Uterus (tissue), 3 donors: ENCODE measurements at regions not wholly inside any gene's neighbourhood (a gene's known extent, or its start where the extent isn't known, plus 50 kb on each side); places are given as distances from the start of the nearest gene placed in this dataset.
"Not testable (repeated sequence)": the region's sequence is repeated elsewhere in the genome, so short reads cannot be mapped to it uniquely, and the experiment has no call there.

Experiments used
- DNase-seq, 2 donors: peaks; one replicate each; pipeline ENCODE4 v3.0.0-alpha.2; 2019 to 2020
- H3K27ac ChIP-seq, 2 donors: fragments of 200-600 bp; sonication (generic); 1 replicate in 1 of 2; 2 replicates in 1 of 2; pipeline ENCODE4 v1.5.1; 2016 to 2018
- H3K27me3 ChIP-seq, 2 donors: fragments of 200-600 bp; sonication (generic); one replicate each; pipeline ENCODE4 v1.5.1; 2018 to 2019; ENCODE audit warnings: control low read depth in 1 of 2
- H3K36me3 ChIP-seq, 2 donors: fragments of 200-600 bp; sonication (generic); one replicate each; pipeline ENCODE4 v1.5.1; 2019; ENCODE audit warnings: control low read depth in 1 of 2
- H3K4me1 ChIP-seq, 2 donors: fragments of 200-600 bp; sonication (generic); one replicate each; pipeline ENCODE4 v1.5.1; 2018 to 2019; ENCODE audit warnings: control low read depth in 1 of 2
- H3K4me3 ChIP-seq, 2 donors: fragments of 200-600 bp; sonication (generic); 1 replicate in 1 of 2; 2 replicates in 1 of 2; pipeline ENCODE4 v1.5.1; 2018 to 2019; ENCODE audit warnings: mild to moderate bottlenecking in 1 of 2
- H3K9me3 ChIP-seq, 2 donors: fragments of 200-600 bp; sonication (generic); one replicate each; pipeline ENCODE4 v1.5.1; 2019; ENCODE audit warnings: control low read depth in 1 of 2
- CTCF ChIP-seq, 4 experiments: fragments of 200-600 bp in 2 of 4; fragments of 450-650 bp in 2 of 4; sonication (generic) in 2 of 4; IDR thresholded peaks; one replicate each; pipeline ENCODE4 v1.5.1; 2016 to 2019; ENCODE audit warnings: antibody characterized with exemption in 4 of 4, mild to moderate bottlenecking in 2 of 4, moderate library complexity in 1 of 4
- POLR2A ChIP-seq, 2 donors: fragments of 450-650 bp; IDR thresholded peaks; one replicate each; pipeline ENCODE4 v1.6.1; 2016; ENCODE audit warnings: antibody characterized with exemption in 2 of 2, mild to moderate bottlenecking in 1 of 2, moderate library complexity in 1 of 2
- intact Hi-C: fragments of 100-400 bp; cut with DNase I; formaldehyde crosslinking; loops from one replicate; pipeline ENCODE4 v1.15.1; 2023; ENCODE audit warnings: low total_unique reads
- donor health status: DM: yes; HTN: yes; CAD: no.

- no peaks in the 10 kb centered on the region for H3K9me3 ChIP-seq
- no peak overlapping the region for H3K27ac ChIP-seq
- no peaks in the 10 kb centered on the region for H3K27me3 ChIP-seq
- intact Hi-C loops = no loop called here
- H3K4me1 ChIP-seq = no peaks in the 10 kb centered on the region
- H3K36me3 ChIP-seq = no peaks in the 10 kb centered on the region
- DNase-seq = no peak
- no peak for TF ChIP-seq POLR2A (IDR thresholded peaks at IDR 0.05)
- TF ChIP-seq CTCF (IDR thresholded peaks at IDR 0.05) = no peak
- no peak overlapping the region for H3K4me3 ChIP-seq
Observed at GRCh38 chr12:19675361-19675760, 236.1 kb downstream of the AEBP2 start.

- intact Hi-C loops, DNase-seq, H3K27ac ChIP-seq, H3K4me3 ChIP-seq, H3K4me1 ChIP-seq, H3K27me3 ChIP-seq, H3K9me3 ChIP-seq, H3K36me3 ChIP-seq: not testable (repeated sequence)
Observed at GRCh38 chr12:19678501-19678900, 239.2 kb downstream of the AEBP2 start.

GRCh38 chr12:19681007-19681406 lies 241.7 kb downstream of the AEBP2 start:
- intact Hi-C loops = no loop called here
- TF ChIP-seq CTCF (IDR thresholded peaks at IDR 0.05) (no peak), POLR2A (IDR thresholded peaks at IDR 0.05) (no peak)
- Histone ChIP-seq H3K27me3 (no peaks in the 10 kb centered on the region), H3K27ac (no peak overlapping the region), H3K9me3 (no peaks in the 10 kb centered on the region), H3K4me1 (no peaks in the 10 kb centered on the region), H3K36me3 (no peaks in the 10 kb centered on the region), H3K4me3 (no peak overlapping the region)
- DNase-seq = no peak

- TF ChIP-seq POLR2A (IDR thresholded peaks at IDR 0.05) = no peak
- no peak for TF ChIP-seq CTCF (IDR thresholded peaks at IDR 0.05)
- no peaks in the 10 kb centered on the region for H3K4me1 ChIP-seq
- DNase-seq = no peak
- H3K27me3 ChIP-seq = no peaks in the 10 kb centered on the region
- intact Hi-C loops = no loop called here
- H3K9me3 ChIP-seq = no peaks in the 10 kb centered on the region
- no peaks in the 10 kb centered on the region for H3K36me3 ChIP-seq
- no peak overlapping the region for H3K4me3 ChIP-seq
- no peak overlapping the region for H3K27ac ChIP-seq
Observed at GRCh38 chr12:19683178-19683927, 244.1 kb downstream of the AEBP2 start.

- H3K27me3 ChIP-seq = no peaks in the 10 kb centered on the region
- no peak overlapping the region for H3K4me3 ChIP-seq
- no peaks in the 10 kb centered on the region for H3K4me1 ChIP-seq
- intact Hi-C loops = no loop called here
- H3K36me3 ChIP-seq = no peaks in the 10 kb centered on the region
- no peak overlapping the region for H3K27ac ChIP-seq
- TF ChIP-seq POLR2A (IDR thresholded peaks at IDR 0.05) (no peak), CTCF (IDR thresholded peaks at IDR 0.05) (no peak)
- no peak for DNase-seq
- no peaks in the 10 kb centered on the region for H3K9me3 ChIP-seq
Observed at GRCh38 chr12:19687371-19687770, 248.1 kb downstream of the AEBP2 start.

- H3K9me3 ChIP-seq = no peaks in the 10 kb centered on the region
- TF ChIP-seq CTCF (IDR thresholded peaks at IDR 0.05) (no peak), POLR2A (IDR thresholded peaks at IDR 0.05) (no peak)
- no peaks in the 10 kb centered on the region for H3K4me1 ChIP-seq
- DNase-seq = no peak
- no peak overlapping the region for H3K27ac ChIP-seq
- H3K36me3 ChIP-seq = no peaks in the 10 kb centered on the region
- intact Hi-C loops = no loop called here
- no peaks in the 10 kb centered on the region for H3K27me3 ChIP-seq
- H3K4me3 ChIP-seq = no peak overlapping the region
Observed at GRCh38 chr12:19688532-19688931, 249.2 kb downstream of the AEBP2 start.
